ENCODE measurements at regions not wholly inside any gene's neighbourhood (a gene's known extent, or its start where the extent isn't known, plus 50 kb on each side); places are given as distances from the start of the nearest gene placed in this dataset.

- Histone ChIP-seq H3K9me3 (no peaks in the 10 kb centered on the region), H3K4me1 (peaks cover 0 to 17% (median 3%) of the 10 kb centered on the region in 12 donors), H3K27me3 (no peaks in the 10 kb centered on the region), H3K36me3 (no peaks in the 10 kb centered on the region), H3K4me3 (no peak overlapping the region), H3K27ac (no peak overlapping the region)
- intact Hi-C loops (cut with DNase I) = loop anchor here in 6 of 10 donors (5.0 to 10.0 kb wide), 6 partner anchors 177 to 410 kb away; partner anchors contain the start of gene NAMPT (in 2 of the 6)
- DNase-seq (no peak), ATAC-seq (no peak)
- WGBS, 4 donors = 66 to 100% (median 79%) methylated on average over 2 of the region's 2 CpGs
- no peak for TF ChIP-seq POLR2A (IDR thresholded peaks at IDR 0.05)
- TF ChIP-seq, protein P1, sequence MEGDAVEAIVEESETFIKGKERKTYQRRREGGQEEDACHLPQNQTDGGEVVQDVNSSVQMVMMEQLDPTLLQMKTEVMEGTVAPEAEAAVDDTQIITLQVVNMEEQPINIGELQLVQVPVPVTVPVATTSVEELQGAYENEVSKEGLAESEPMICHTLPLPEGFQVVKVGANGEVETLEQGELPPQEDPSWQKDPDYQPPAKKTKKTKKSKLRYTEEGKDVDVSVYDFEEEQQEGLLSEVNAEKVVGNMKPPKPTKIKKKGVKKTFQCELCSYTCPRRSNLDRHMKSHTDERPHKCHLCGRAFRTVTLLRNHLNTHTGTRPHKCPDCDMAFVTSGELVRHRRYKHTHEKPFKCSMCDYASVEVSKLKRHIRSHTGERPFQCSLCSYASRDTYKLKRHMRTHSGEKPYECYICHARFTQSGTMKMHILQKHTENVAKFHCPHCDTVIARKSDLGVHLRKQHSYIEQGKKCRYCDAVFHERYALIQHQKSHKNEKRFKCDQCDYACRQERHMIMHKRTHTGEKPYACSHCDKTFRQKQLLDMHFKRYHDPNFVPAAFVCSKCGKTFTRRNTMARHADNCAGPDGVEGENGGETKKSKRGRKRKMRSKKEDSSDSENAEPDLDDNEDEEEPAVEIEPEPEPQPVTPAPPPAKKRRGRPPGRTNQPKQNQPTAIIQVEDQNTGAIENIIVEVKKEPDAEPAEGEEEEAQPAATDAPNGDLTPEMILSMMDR (IDR thresholded peaks at IDR 0.05) = no peak
Measured at GRCh38 chr7:106464651-106465050, 179.9 kb upstream of the NAMPT start.

GRCh38 chr7:106463851-106464611 lies 179.2 kb upstream of the NAMPT start:
- intact Hi-C loops (cut with DNase I) = loop anchor here in 7 of 10 donors (1.0 to 10.0 kb wide), 8 partner anchors 177 to 409 kb away; partner anchors contain the start of gene NAMPT (in 2 of the 7)
- DNase-seq = no peak
- Histone ChIP-seq H3K36me3 (no peaks in the 10 kb centered on the region), H3K4me1 (peaks cover 0 to 17% (median 3%) of the 10 kb centered on the region in 12 donors), H3K27me3 (no peaks in the 10 kb centered on the region), H3K9me3 (no peaks in the 10 kb centered on the region), H3K4me3 (no peak overlapping the region), H3K27ac (no peak overlapping the region)
- WGBS, 4 donors = 71 to 81% (median 79%) methylated on average over 2 of the region's 2 CpGs
- no peak for ATAC-seq
- TF ChIP-seq, protein P1 (IDR thresholded peaks at IDR 0.05) = no peak
- no peak for TF ChIP-seq POLR2A (IDR thresholded peaks at IDR 0.05)

DNA sequence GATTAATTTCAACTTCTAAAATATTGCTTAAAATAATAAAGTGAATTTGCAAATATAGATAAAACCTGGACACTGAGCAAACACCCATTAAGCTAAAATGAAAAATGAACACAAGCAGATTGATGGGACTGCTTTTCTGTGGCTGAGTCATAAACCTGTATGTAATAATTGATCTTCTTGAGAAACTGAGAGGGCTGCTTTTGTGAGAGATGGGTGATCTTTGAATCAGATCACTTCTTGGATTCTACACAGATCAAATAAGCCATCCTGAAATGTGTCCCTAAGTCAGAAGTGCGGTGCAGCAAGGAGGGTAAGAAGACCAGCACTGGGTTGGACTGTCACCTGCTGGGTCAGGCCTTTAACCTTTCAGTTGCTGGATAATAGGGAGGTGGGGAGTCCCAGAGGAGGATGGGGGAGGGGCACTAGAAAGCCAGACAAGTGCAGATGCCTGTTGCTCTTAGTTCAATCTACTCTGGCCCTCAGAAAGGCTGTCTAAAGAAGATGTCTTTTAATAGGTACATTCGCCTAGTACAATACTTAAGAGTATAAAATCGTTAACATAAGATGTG lies 178.2 kb upstream of the NAMPT start:
- H3K9me3 ChIP-seq = peaks cover 0 to 5% (median 0%) of the 10 kb centered on the region in 12 donors
- H3K27me3 ChIP-seq = no peaks in the 10 kb centered on the region
- H3K4me3 ChIP-seq = no peak overlapping the region
- ATAC-seq (no peak), DNase-seq (no peak)
- TF ChIP-seq POLR2A (IDR thresholded peaks at IDR 0.05) = no peak
- TF ChIP-seq, protein P1 (IDR thresholded peaks at IDR 0.05) = no peak
- H3K36me3 ChIP-seq = no peaks in the 10 kb centered on the region
- H3K27ac ChIP-seq = no peak overlapping the region
- H3K4me1 ChIP-seq = peaks cover 0 to 17% (median 3%) of the 10 kb centered on the region in 12 donors
- 58 to 90% (median 75%) methylated on average over 3 of the region's 3 CpGs for WGBS, 4 donors
- intact Hi-C loops (cut with DNase I) = loop anchor here in 9 of 10 donors (1.0 to 10.0 kb wide), 9 partner anchors 176 to 408 kb away; partner anchors contain the start of gene NAMPT (in 2 of the 9)

- Histone ChIP-seq H3K4me3 (no peak overlapping the region), H3K9me3 (peaks cover 0 to 8% (median 0%) of the 10 kb centered on the region in 12 donors), H3K4me1 (peaks cover 0 to 17% (median 3%) of the 10 kb centered on the region in 12 donors), H3K27ac (no peak overlapping the region), H3K27me3 (no peaks in the 10 kb centered on the region), H3K36me3 (no peaks in the 10 kb centered on the region)
- ATAC-seq (peak in 2 of 4 donors; percentile 52 to 63), DNase-seq (no peak)
- TF ChIP-seq, protein P1 (IDR thresholded peaks at IDR 0.05) = peak; percentile 44 to 72 (median 64)
- TF ChIP-seq POLR2A (IDR thresholded peaks at IDR 0.05) = no peak
- WGBS, 4 donors = 36 to 49% (median 44%) methylated on average over 4 of the region's 4 CpGs
- intact Hi-C loops (cut with DNase I) = loop anchor here in 9 of 10 donors (1.0 to 10.0 kb wide), 9 partner anchors 175 to 408 kb away; partner anchors contain the start of gene NAMPT (in 2 of the 9)
Measured at GRCh38 chr7:106462365-106462859, 177.6 kb upstream of the NAMPT start.
